NCI-H2029 (cell line): ENCODE measurements at regions not wholly inside any gene's neighbourhood (a gene's known extent, or its start where the extent isn't known, plus 50 kb on each side); places are given as distances from the start of the nearest gene placed in this dataset.
"Not testable (repeated sequence)": the region's sequence is repeated elsewhere in the genome, so short reads cannot be mapped to it uniquely, and the experiment has no call there.

ENCODE experiments used
- DNase-seq: peaks from one replicate; lab custom pipeline; 2025; lab: John Stamatoyannopoulos, UW

- no peak for DNase-seq
Observed at GRCh38 chrX:18003876-18004275, 142.8 kb upstream of the RAI2 start.

- DNase-seq = no peak
Observed at GRCh38 chrX:18002791-18003190, 141.7 kb upstream of the RAI2 start.

- no peak for DNase-seq
Observed at GRCh38 chrX:17994429-17994828, 133.3 kb upstream of the RAI2 start.

- no peak for DNase-seq
Observed at GRCh38 chrX:17993062-17993461, 132.0 kb upstream of the RAI2 start.

GRCh38 chrX:17990532-17990931 is 129.4 kb upstream of the RAI2 start:
- no peak for DNase-seq

GRCh38 chrX:17987783-17988182 is 126.7 kb upstream of the RAI2 start:
- DNase-seq = no peak

- no peak for DNase-seq
Observed at GRCh38 chrX:17986977-17987376, 125.9 kb upstream of the RAI2 start.

GRCh38 chrX:17986440-17986839 is 125.3 kb upstream of the RAI2 start:
- no peak for DNase-seq

GRCh38 chrX:17984415-17984814 is 123.3 kb upstream of the RAI2 start:
- no peak for DNase-seq

GRCh38 chrX:17983389-17983788 is 122.3 kb upstream of the RAI2 start:
- DNase-seq = no peak

- DNase-seq = no peak
Observed at GRCh38 chrX:17977696-17978095, 116.6 kb upstream of the RAI2 start.

- DNase-seq = no peak
Observed at GRCh38 chrX:17976955-17977354, 115.9 kb upstream of the RAI2 start.

- DNase-seq = not testable (repeated sequence)
Observed at GRCh38 chrX:17975349-17975748, 114.3 kb upstream of the RAI2 start.

GRCh38 chrX:17968367-17968766 is 107.3 kb upstream of the RAI2 start:
- DNase-seq = no peak

- DNase-seq = peak; percentile 55
Observed at GRCh38 chrX:17967888-17968287, 106.8 kb upstream of the RAI2 start.

- DNase-seq = no peak
Observed at GRCh38 chrX:17964871-17965270, 103.8 kb upstream of the RAI2 start.

GRCh38 chrX:17960891-17961290 is 99.8 kb upstream of the RAI2 start:
- DNase-seq = no peak

- no peak for DNase-seq
Observed at GRCh38 chrX:17944833-17945497, 83.9 kb upstream of the RAI2 start.

GRCh38 chrX:17941171-17941570 is 80.1 kb upstream of the RAI2 start:
- DNase-seq = not testable (repeated sequence)

GRCh38 chrX:17939724-17940123 is 78.6 kb upstream of the RAI2 start:
- DNase-seq = peak; percentile 48

GRCh38 chrX:17933856-17934255 is 72.8 kb upstream of the RAI2 start:
- DNase-seq = no peak

- no peak for DNase-seq
Observed at GRCh38 chrX:17932781-17933180, 71.7 kb upstream of the RAI2 start.

GRCh38 chrX:17931855-17932254 is 70.8 kb upstream of the RAI2 start:
- no peak for DNase-seq

GRCh38 chrX:17930850-17931249 is 69.8 kb upstream of the RAI2 start:
- DNase-seq = no peak

GRCh38 chrX:17923546-17923945 is 62.4 kb upstream of the RAI2 start:
- DNase-seq = no peak
